ENCODE measurements at regions not wholly inside any gene's neighbourhood (a gene's known extent, or its start where the extent isn't known, plus 50 kb on each side); places are given as distances from the start of the nearest gene placed in this dataset.

DNA sequence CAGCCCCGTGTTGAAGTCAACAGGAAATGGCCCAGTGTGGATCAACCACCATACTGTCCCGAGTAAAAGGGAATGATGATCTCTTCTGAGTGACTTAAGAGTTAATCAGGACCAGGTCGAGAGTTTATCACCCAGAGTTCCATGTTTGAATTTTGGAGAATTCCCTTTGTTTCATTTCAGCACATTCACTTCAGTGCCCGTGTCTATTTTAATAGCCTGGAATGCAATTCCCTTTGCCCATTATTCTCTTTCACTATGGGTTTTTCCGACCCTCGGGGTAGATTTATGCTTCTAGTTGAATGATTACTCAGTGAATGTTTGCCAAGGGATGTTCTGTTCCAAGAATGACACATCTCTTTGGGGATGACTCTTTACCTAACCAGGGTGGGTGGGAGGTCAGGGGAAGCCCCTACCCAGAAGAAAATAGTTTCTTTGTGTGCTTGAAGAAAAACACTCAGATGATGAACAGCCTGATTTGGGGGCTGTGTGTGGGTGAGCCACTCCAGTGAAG is 594.9 kb downstream of the INHBA start:
- Mint-ChIP-seq H3K4me3 (no peak overlapping the region), H3K36me3 (ENCODE audit: insufficient read depth in 1 of 3, low read depth in 3 of 3) (no peaks in the 10 kb centered on the region), H3K27ac (no peak overlapping the region), H3K9me3 (no peaks in the 10 kb centered on the region), H3K4me1 (peaks cover 6 to 11% of the 10 kb centered on the region in 2 experiments), H3K27me3 (ENCODE audit: low read depth) (peaks cover 1% of the 10 kb centered on the region; the same call in 1 of the 2 replicates)
- no peak overlapping the region for H2AK5ac ChIP-seq (ENCODE audit: insufficient read length, low read length)
- H3K23me2 ChIP-seq (ENCODE audit: insufficient read length, low read depth, low read length, poor library complexity, severe bottlenecking), result no peaks in the 10 kb centered on the region
- no peak overlapping the region for H3K4ac ChIP-seq (ENCODE audit: low read depth, low read length)
- H3K9ac ChIP-seq (ENCODE audit: extremely low read depth, insufficient read length, low read length), result no peak overlapping the region
- no peak overlapping the region for H2BK120ac ChIP-seq (ENCODE audit: low read depth, low read length, poor library complexity, severe bottlenecking)
- H2AFZ ChIP-seq (ENCODE audit: low read length), result no peak overlapping the region
- H3T11ph ChIP-seq (ENCODE audit: low read length), result no peak overlapping the region
- H3K23ac ChIP-seq (ENCODE audit: insufficient read length, low read depth, low read length), result no peak overlapping the region
- H4K8ac ChIP-seq (replicated peaks; ENCODE audit: insufficient read length, low read depth, low read length), result no peak overlapping the region
- H3K4me1 ChIP-seq (ENCODE audit: insufficient read depth, low read length), result no peaks in the 10 kb centered on the region
- H3K9me3 ChIP-seq (ENCODE audit: control insufficient read depth, low read depth, low read length), result no peaks in the 10 kb centered on the region
- H2BK15ac ChIP-seq (ENCODE audit: low read depth, low read length), result no peak overlapping the region
- no peak overlapping the region for H4K5ac ChIP-seq (ENCODE audit: insufficient read length, low read depth, low read length)
- H3K56ac ChIP-seq (ENCODE audit: insufficient read length, low read depth, low read length), result no peak overlapping the region
- H3K79me1 ChIP-seq (ENCODE audit: insufficient read depth, low read depth, low read length, poor library complexity, severe bottlenecking), result no peaks in the 10 kb centered on the region
- TF ChIP-seq, protein P1, sequence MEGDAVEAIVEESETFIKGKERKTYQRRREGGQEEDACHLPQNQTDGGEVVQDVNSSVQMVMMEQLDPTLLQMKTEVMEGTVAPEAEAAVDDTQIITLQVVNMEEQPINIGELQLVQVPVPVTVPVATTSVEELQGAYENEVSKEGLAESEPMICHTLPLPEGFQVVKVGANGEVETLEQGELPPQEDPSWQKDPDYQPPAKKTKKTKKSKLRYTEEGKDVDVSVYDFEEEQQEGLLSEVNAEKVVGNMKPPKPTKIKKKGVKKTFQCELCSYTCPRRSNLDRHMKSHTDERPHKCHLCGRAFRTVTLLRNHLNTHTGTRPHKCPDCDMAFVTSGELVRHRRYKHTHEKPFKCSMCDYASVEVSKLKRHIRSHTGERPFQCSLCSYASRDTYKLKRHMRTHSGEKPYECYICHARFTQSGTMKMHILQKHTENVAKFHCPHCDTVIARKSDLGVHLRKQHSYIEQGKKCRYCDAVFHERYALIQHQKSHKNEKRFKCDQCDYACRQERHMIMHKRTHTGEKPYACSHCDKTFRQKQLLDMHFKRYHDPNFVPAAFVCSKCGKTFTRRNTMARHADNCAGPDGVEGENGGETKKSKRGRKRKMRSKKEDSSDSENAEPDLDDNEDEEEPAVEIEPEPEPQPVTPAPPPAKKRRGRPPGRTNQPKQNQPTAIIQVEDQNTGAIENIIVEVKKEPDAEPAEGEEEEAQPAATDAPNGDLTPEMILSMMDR (conservative IDR thresholded peaks at IDR 0.05), result no peak
- no peak overlapping the region for H2BK12ac ChIP-seq (ENCODE audit: insufficient read length, low read depth, low read length)
- H3K18ac ChIP-seq (ENCODE audit: insufficient read length, low read depth, low read length), result no peak overlapping the region
- H3K79me2 ChIP-seq (ENCODE audit: insufficient read depth, low read length), result no peaks in the 10 kb centered on the region
- H3K27me3 ChIP-seq (ENCODE audit: insufficient read depth, low read length), result no peaks in the 10 kb centered on the region
- H2BK5ac ChIP-seq (ENCODE audit: insufficient read length, low read length), result no peak overlapping the region
- H4K20me1 ChIP-seq (ENCODE audit: control insufficient read depth, insufficient read depth, insufficient read length), result no peaks in the 10 kb centered on the region
- no peak overlapping the region for H3K4me2 ChIP-seq (ENCODE audit: insufficient read depth, insufficient read length, low read length)
- no peak overlapping the region for H2BK20ac ChIP-seq (ENCODE audit: low read depth, low read length, poor library complexity, severe bottlenecking)
- no peak overlapping the region for H3K14ac ChIP-seq (ENCODE audit: insufficient read depth, low read length)
- WGBS (ENCODE audit: extremely low coverage, insufficient read length, low lambda C conversion rate), result no CpG with 5 or more reads among the region's 6 CpGs
- no peak overlapping the region for H3K27ac ChIP-seq (ENCODE audit: insufficient read length, low read depth, low read length)
- no peak for DNase-seq
- no peak overlapping the region for H4K91ac ChIP-seq (ENCODE audit: insufficient read length, low read depth, low read length)

All from H9 (cell line).